GM19043 (cell line): ENCODE measurements at regions not wholly inside any gene's neighbourhood (a gene's known extent, or its start where the extent isn't known, plus 50 kb on each side); places are given as distances from the start of the nearest gene placed in this dataset.
A peak's percentile ranks its signal among the peaks of the same experiment; 100 is the strongest.

ENCODE experiments used
- ATAC-seq: cut with Tn5 transposase; IDR thresholded peaks from one replicate; pipeline ENCODE4 v1.9.1; 2021; ENCODE audit warnings: low read depth; ENCODE audit not compliant: unreplicated experiment

- ATAC-seq: no peak
Observed at GRCh38 chr2:147712051-147712450, 132.8 kb upstream of the ACVR2A start.

- ATAC-seq: no peak
Observed at GRCh38 chr2:147711031-147711430, 133.8 kb upstream of the ACVR2A start.

- no peak for ATAC-seq
Observed at GRCh38 chr2:147709655-147710054, 135.2 kb upstream of the ACVR2A start.

- no peak for ATAC-seq
Observed at GRCh38 chr2:147703171-147703570, 141.7 kb upstream of the ACVR2A start.

- no peak for ATAC-seq
Observed at GRCh38 chr2:147698166-147698565, 146.7 kb upstream of the ACVR2A start.

- no peak for ATAC-seq
Observed at GRCh38 chr2:147696426-147696825, 148.4 kb upstream of the ACVR2A start.

- ATAC-seq: peak; percentile 99
Observed at GRCh38 chr2:147689220-147689909, 155.5 kb upstream of the ACVR2A start.

- no peak for ATAC-seq
Observed at GRCh38 chr2:147688242-147688641, 156.6 kb upstream of the ACVR2A start.

- no peak for ATAC-seq
Observed at GRCh38 chr2:147686365-147686764, 158.5 kb upstream of the ACVR2A start.

- ATAC-seq: no peak
Observed at GRCh38 chr2:147684903-147685302, 159.9 kb upstream of the ACVR2A start.

- ATAC-seq: no peak
Observed at GRCh38 chr2:147683380-147683779, 161.4 kb upstream of the ACVR2A start.

- ATAC-seq: no peak
Observed at GRCh38 chr2:147681093-147681492, 163.7 kb upstream of the ACVR2A start.

- no peak for ATAC-seq
Observed at GRCh38 chr2:147679955-147680531, 164.8 kb upstream of the ACVR2A start.

GRCh38 chr2:147679191-147679954, 165.5 kb upstream of the ACVR2A start:
- ATAC-seq: no peak

GRCh38 chr2:147665105-147665504, 179.7 kb upstream of the ACVR2A start:
- ATAC-seq: no peak

- peak; percentile 18 for ATAC-seq
Observed at GRCh38 chr2:147663962-147664361, 180.9 kb upstream of the ACVR2A start.

GRCh38 chr2:147663153-147663961, 181.5 kb upstream of the ACVR2A start:
- peak; percentile 74 for ATAC-seq

- no peak for ATAC-seq
Observed at GRCh38 chr2:147662221-147662620, 182.6 kb upstream of the ACVR2A start.

- no peak for ATAC-seq
Observed at GRCh38 chr2:147660680-147661079, 184.1 kb upstream of the ACVR2A start.

GRCh38 chr2:147659051-147659450, 185.8 kb upstream of the ACVR2A start:
- no peak for ATAC-seq
